ENCODE measurements at regions not wholly inside any gene's neighbourhood (a gene's known extent, or its start where the extent isn't known, plus 50 kb on each side); places are given as distances from the start of the nearest gene placed in this dataset.

GRCh38 chr7:23927709-23928417 lies 217.8 kb downstream of the STK31 start:
- no peak overlapping the region for H3K9ac ChIP-seq
- 42 to 56% methylated on average over 5 of the region's 5 CpGs for whole genome bisulfite sequencing, 2 experiments (ENCODE audit: low coverage in 1 of 2, low lambda C conversion rate in 2 of 2, missing lambda C conversion rate in 2 of 2)
- H3F3A ChIP-seq (ENCODE audit: insufficient read depth), result no peaks in the 10 kb centered on the region
- H3K4me1 ChIP-seq (ENCODE audit: insufficient read depth), result no peaks in the 10 kb centered on the region
- H3K4me3 ChIP-seq, result no peak overlapping the region
- no peaks in the 10 kb centered on the region for H3K9me2 ChIP-seq (ENCODE audit: insufficient read depth)
- no peak overlapping the region for H3K4me2 ChIP-seq (ENCODE audit: unreplicated experiment)
- no peaks in the 10 kb centered on the region for H4K20me1 ChIP-seq (ENCODE audit: insufficient read depth)
- TF ChIP-seq EZH2 (IDR thresholded peaks at IDR 0.05; ENCODE audit: insufficient read depth, poor library complexity, severe bottlenecking) (no peak), EZH2phosphoT487 (IDR thresholded peaks at IDR 0.05; ENCODE audit: insufficient read depth, low read depth) (no peak)
- no peaks in the 10 kb centered on the region for H3K79me2 ChIP-seq (ENCODE audit: insufficient read depth)
- H3K9me3 ChIP-seq (ENCODE audit: low read depth), result no peaks in the 10 kb centered on the region
- no peak overlapping the region for H3K27ac ChIP-seq
- H3K27me3 ChIP-seq (replicated peaks; ENCODE audit: insufficient read depth), result no peaks in the 10 kb centered on the region
- in situ Hi-C loops (cut with MboI), result no loop called here
- no peak overlapping the region for H2AFZ ChIP-seq
- no peaks in the 10 kb centered on the region for H3K36me3 ChIP-seq (ENCODE audit: low read depth)
- DNase-seq, result no peak

GRCh38 chr7:23928418-23928775 lies 218.4 kb downstream of the STK31 start:
- in situ Hi-C loops (cut with MboI), result no loop called here
- no peaks in the 10 kb centered on the region for H3F3A ChIP-seq (ENCODE audit: insufficient read depth)
- H3K9me3 ChIP-seq (ENCODE audit: low read depth), result no peaks in the 10 kb centered on the region
- H3K79me2 ChIP-seq (ENCODE audit: insufficient read depth), result no peaks in the 10 kb centered on the region
- no peaks in the 10 kb centered on the region for H3K36me3 ChIP-seq (ENCODE audit: low read depth)
- no peak overlapping the region for H3K27ac ChIP-seq
- no peak overlapping the region for H3K9ac ChIP-seq
- H4K20me1 ChIP-seq (ENCODE audit: insufficient read depth), result no peaks in the 10 kb centered on the region
- H3K4me3 ChIP-seq, result no peak overlapping the region
- no peak for DNase-seq
- no peak overlapping the region for H2AFZ ChIP-seq
- TF ChIP-seq EZH2 (IDR thresholded peaks at IDR 0.05; ENCODE audit: insufficient read depth, poor library complexity, severe bottlenecking) (no peak), EZH2phosphoT487 (IDR thresholded peaks at IDR 0.05; ENCODE audit: insufficient read depth, low read depth) (no peak)
- H3K9me2 ChIP-seq (ENCODE audit: insufficient read depth), result no peaks in the 10 kb centered on the region
- H3K4me2 ChIP-seq (ENCODE audit: unreplicated experiment), result no peak overlapping the region
- 8 to 21% methylated on average over 3 of the region's 3 CpGs for WGBS, 2 experiments (ENCODE audit: low coverage in 1 of 2, low lambda C conversion rate in 2 of 2, missing lambda C conversion rate in 2 of 2)
- no peaks in the 10 kb centered on the region for H3K27me3 ChIP-seq (replicated peaks; ENCODE audit: insufficient read depth)
- no peaks in the 10 kb centered on the region for H3K4me1 ChIP-seq (ENCODE audit: insufficient read depth)

DNA sequence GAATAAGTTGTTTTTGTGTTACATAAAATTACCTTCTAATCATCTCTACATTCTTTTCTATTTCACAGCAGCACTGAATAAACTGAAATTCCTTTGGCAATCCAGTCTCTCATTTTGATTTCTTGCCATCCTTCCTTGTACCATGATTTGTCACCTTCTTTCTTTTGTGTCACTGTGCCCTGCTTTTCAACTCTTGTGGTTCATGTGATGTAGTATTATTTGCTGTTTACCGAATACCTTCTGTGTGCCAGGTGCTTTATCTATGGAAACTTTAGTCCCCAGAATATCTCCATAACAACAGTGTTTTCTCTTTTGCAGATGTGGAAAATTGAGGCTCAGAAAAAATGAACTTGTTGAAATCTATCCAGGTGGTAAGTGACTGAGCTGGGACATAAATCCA lies 220.3 kb downstream of the STK31 start:
- Histone ChIP-seq H3K27me3 (replicated peaks; ENCODE audit: insufficient read depth) (no peaks in the 10 kb centered on the region), H3K36me3 (ENCODE audit: low read depth) (no peaks in the 10 kb centered on the region), H3K9me2 (ENCODE audit: insufficient read depth) (no peaks in the 10 kb centered on the region), H2AFZ (no peak overlapping the region), H3K4me1 (ENCODE audit: insufficient read depth) (no peaks in the 10 kb centered on the region), H3K9ac (no peak overlapping the region), H4K20me1 (ENCODE audit: insufficient read depth) (no peaks in the 10 kb centered on the region), H3K79me2 (ENCODE audit: insufficient read depth) (no peaks in the 10 kb centered on the region), H3K27ac (no peak overlapping the region), H3F3A (ENCODE audit: insufficient read depth) (no peaks in the 10 kb centered on the region), H3K9me3 (ENCODE audit: low read depth) (no peaks in the 10 kb centered on the region), H3K4me3 (no peak overlapping the region), H3K4me2 (ENCODE audit: unreplicated experiment) (no peak overlapping the region)
- 0 to 2% methylated on average over 1 of the region's 1 CpG for WGBS, 2 experiments (ENCODE audit: low coverage in 1 of 2, low lambda C conversion rate in 2 of 2, missing lambda C conversion rate in 2 of 2)
- TF ChIP-seq EZH2phosphoT487 (IDR thresholded peaks at IDR 0.05; ENCODE audit: insufficient read depth, low read depth) (no peak), EZH2 (IDR thresholded peaks at IDR 0.05; ENCODE audit: insufficient read depth, poor library complexity, severe bottlenecking) (no peak)
- in situ Hi-C loops (cut with MboI), result no loop called here
- no peak for DNase-seq

DNA sequence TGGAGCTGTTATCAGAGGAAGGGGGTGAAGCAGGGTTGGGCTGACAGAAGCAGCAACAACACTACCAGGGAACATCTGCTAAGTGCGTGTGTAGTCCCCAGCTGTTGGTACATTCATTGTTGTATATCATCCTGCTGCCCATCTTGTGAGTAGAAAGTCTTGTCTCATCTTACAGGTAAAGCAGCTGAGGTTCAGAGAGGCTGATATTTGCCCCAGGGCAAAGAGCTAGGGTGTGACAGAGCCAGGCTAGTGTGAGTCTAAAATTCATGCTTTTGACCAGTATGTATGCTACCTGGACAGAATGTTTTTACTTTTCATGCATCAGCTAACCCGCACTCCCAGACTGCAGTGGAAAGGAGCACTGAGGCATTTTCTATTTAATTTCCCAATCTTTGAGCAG lies 221.6 kb downstream of the STK31 start:
- no peaks in the 10 kb centered on the region for H3K27me3 ChIP-seq (replicated peaks; ENCODE audit: insufficient read depth)
- no peaks in the 10 kb centered on the region for H3F3A ChIP-seq (ENCODE audit: insufficient read depth)
- no peak overlapping the region for H2AFZ ChIP-seq
- H3K9ac ChIP-seq, result no peak overlapping the region
- no peak for TF ChIP-seq EZH2 (IDR thresholded peaks at IDR 0.05; ENCODE audit: insufficient read depth, poor library complexity, severe bottlenecking)
- TF ChIP-seq EZH2phosphoT487 (IDR thresholded peaks at IDR 0.05; ENCODE audit: insufficient read depth, low read depth), result no peak
- in situ Hi-C loops (cut with MboI), result no loop called here
- no peaks in the 10 kb centered on the region for H3K36me3 ChIP-seq (ENCODE audit: low read depth)
- no peak overlapping the region for H3K27ac ChIP-seq
- no peaks in the 10 kb centered on the region for H3K4me1 ChIP-seq (ENCODE audit: insufficient read depth)
- H3K79me2 ChIP-seq (ENCODE audit: insufficient read depth), result no peaks in the 10 kb centered on the region
- WGBS, 2 experiments (ENCODE audit: low coverage in 1 of 2, low lambda C conversion rate in 2 of 2, missing lambda C conversion rate in 2 of 2), result 13 to 24% methylated on average over 2 of the region's 2 CpGs
- no peaks in the 10 kb centered on the region for H3K9me2 ChIP-seq (ENCODE audit: insufficient read depth)
- no peaks in the 10 kb centered on the region for H3K9me3 ChIP-seq (ENCODE audit: low read depth)
- no peak for DNase-seq
- H3K4me2 ChIP-seq (ENCODE audit: unreplicated experiment), result no peak overlapping the region
- no peak overlapping the region for H3K4me3 ChIP-seq
- H4K20me1 ChIP-seq (ENCODE audit: insufficient read depth), result no peaks in the 10 kb centered on the region
